ENCODE measurements at regions not wholly inside any gene's neighbourhood (a gene's known extent, or its start where the extent isn't known, plus 50 kb on each side); places are given as distances from the start of the nearest gene placed in this dataset.

GRCh38 chr2:186069676-186070075 is 331.1 kb downstream of the FSIP2 start:
- TF ChIP-seq CTCF (IDR thresholded peaks at IDR 0.05; ENCODE audit: extremely low read depth in 1 of 2, insufficient read depth in 1 of 2, low read depth in 1 of 2, low read length in 2 of 2) (no peak), POLR2A (IDR thresholded peaks at IDR 0.05; ENCODE audit: low read depth, low read length) (no peak), EZH2 (IDR thresholded peaks at IDR 0.05; ENCODE audit: borderline replicate concordance, low read depth, low read length, severe bottlenecking) (no peak), POLR2AphosphoS5 (IDR thresholded peaks at IDR 0.05; ENCODE audit: insufficient read depth, low read depth, low read length) (no peak), FOS (IDR thresholded peaks at IDR 0.05; ENCODE audit: borderline replicate concordance, insufficient read depth, low read length) (no peak), MYC (IDR thresholded peaks at IDR 0.05; ENCODE audit: low read depth, low read length) (no peak), GATA2 (IDR thresholded peaks at IDR 0.05; ENCODE audit: insufficient read depth, insufficient read length, low read depth, low read length) (no peak), MAX (IDR thresholded peaks at IDR 0.05; ENCODE audit: insufficient read depth, insufficient read length) (no peak)

Measured in endothelial cell of umbilical vein (primary cell).